Heart left ventricle (tissue), 16 donors: ENCODE measurements at regions not wholly inside any gene's neighbourhood (a gene's known extent, or its start where the extent isn't known, plus 50 kb on each side); places are given as distances from the start of the nearest gene placed in this dataset.

ENCODE experiments used
- ATAC-seq, 4 donors: fragments of 200-7000 bp; cut with Tn5 transposase; one replicate each; pipeline ENCODE4 v1.9.1; 2020 to 2022; ENCODE audit warnings: moderate library complexity in 4 of 4, mild to moderate bottlenecking in 3 of 4, moderate number of reproducible peaks in 1 of 4
- DNase-seq, 5 donors: peaks; one replicate each; pipeline ENCODE4 v3.0.0-alpha.2; 2020
- H3K27ac ChIP-seq, 12 donors: fragments of 200-600 bp; sonication (generic) in 4 of 12; one replicate each; pipeline versions ENCODE4 v1.5.0 to v1.8.0; 2016 to 2022; ENCODE audit warnings: mild to moderate bottlenecking in 2 of 12
- H3K27me3 ChIP-seq, 9 donors: fragments of 200-600 bp; sonication (generic) in 2 of 9; one replicate each; pipeline versions ENCODE4 v1.5.1 to v1.8.0; 2016 to 2022; ENCODE audit warnings: mild to moderate bottlenecking in 3 of 9
- H3K36me3 ChIP-seq, 9 donors: fragments of 200-600 bp; sonication (generic) in 2 of 9; one replicate each; pipeline versions ENCODE4 v1.5.0 to v1.8.0; 2018 to 2022; ENCODE audit warnings: mild to moderate bottlenecking in 2 of 9
- H3K4me1 ChIP-seq, 12 donors: fragments of 200-600 bp; sonication (generic) in 4 of 12; one replicate each; pipeline versions ENCODE4 v1.5.0 to v1.8.0; 2016 to 2022; ENCODE audit warnings: mild to moderate bottlenecking in 3 of 12
- H3K4me3 ChIP-seq, 12 donors: fragments of 200-600 bp; sonication (generic) in 4 of 12; one replicate each; pipeline versions ENCODE4 v1.5.0 to v1.8.0; 2017 to 2022; ENCODE audit warnings: mild to moderate bottlenecking in 9 of 12, moderate library complexity in 4 of 12
- H3K9me3 ChIP-seq, 12 donors: fragments of 200-600 bp; sonication (generic) in 4 of 12; one replicate each; pipeline versions ENCODE4 v1.5.0 to v1.8.0; 2016 to 2022; ENCODE audit warnings: mild to moderate bottlenecking in 1 of 12
- CTCF ChIP-seq, 12 donors: fragments of 200-600 bp; sonication (generic) in 4 of 12; IDR thresholded peaks; one replicate each; pipeline versions ENCODE4 v1.5.0 to v1.8.0; 2018 to 2022; ENCODE audit warnings: antibody characterized with exemption in 12 of 12, mild to moderate bottlenecking in 5 of 12
- POLR2A ChIP-seq, 2 donors: fragments of 450-650 bp; IDR thresholded peaks; one replicate each; pipeline ENCODE4 v1.6.1; 2017; ENCODE audit warnings: antibody characterized with exemption in 2 of 2, mild to moderate bottlenecking in 2 of 2, moderate library complexity in 2 of 2
- WGBS, 4 donors: extraction: QIAGEN DNeasy Blood & Tissue Kit in 2 of 4; methylation state at CpG; one replicate each; pipeline versions ENCODE4 v1.1.5 to v1.1.7; 2013 to 2018; 5-methylcytosine and 5-hydroxymethylcytosine counted together
- intact Hi-C, 10 donors: fragments of 100-400 bp; cut with DNase I; formaldehyde crosslinking; loops; one replicate each; pipeline versions ENCODE4 v1.11.1 to v1.14.2; 2022
- donor health status: ischemic (EF 13 %, LVEDD 7.1; RV severe dilation, severe dysfunction).
- donor health status: healthy with polysubstance abuse.
- donor health status: DM: no; HTN: yes; CAD: no.
- donor health status: DM: no; HTN: no; CAD: no.
- donor health status: ischemic (EF 25% LVEDD 6.9; RV normal size, moderate dysfunction).
- donor health status: ischemic (EF 25% LVEDD 5.7; RV mildly dilated, moderate dysfunction).
- donor health status: healthy.
- donor health status: DM: yes; HTN: yes; CAD: no.
- donor health status: ischemic (EF 35%, LVEDD 5.7; RV mildly dilated, moderate dysfunction).
- donor health status: nonischemic (EF 11% LVEDD 7.7; RV severe dilation, severe dysfunction).
- donor health status: DM: yes; HTN: yes; CAD: no.
- donor health status: PGD.
- donor health status: ischemic (EF 29% LVEDD 5.4; RV normal size, mild dysfunction).
- donor health status: nonischemic (EF 23%, LVEDD 6.1; RV moderate dilation, normal function).

GRCh38 chr2:40915651-40916050 lies 463.8 kb upstream of the SLC8A1 start:
- intact Hi-C loops, result no loop called here
- no peak for ATAC-seq

DNA sequence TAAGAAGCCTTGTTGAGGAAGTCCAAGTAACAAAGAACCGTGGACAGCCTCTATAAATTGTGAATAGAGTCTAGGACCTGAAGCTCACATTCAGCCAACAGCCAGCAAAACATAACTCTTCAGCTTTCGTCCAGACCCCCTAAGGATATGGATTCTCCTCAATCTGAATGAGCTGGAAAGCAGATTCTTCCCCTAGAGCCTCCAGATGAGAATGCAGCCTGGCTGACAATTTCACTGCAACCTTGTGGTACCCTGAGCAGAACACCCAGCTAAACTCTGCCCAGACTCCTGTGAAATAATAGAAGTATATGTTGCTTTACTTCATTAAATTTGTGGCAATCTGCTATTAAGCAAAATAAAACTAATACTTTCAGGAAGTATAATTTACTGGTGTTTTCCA lies 483.5 kb upstream of the SLC8A1 start:
- no peak for ATAC-seq
- WGBS, 4 donors, result 62 to 78% (median 71%) methylated on average over 2 of the region's 2 CpGs

More at GRCh38 chr2:40915651-40916050, 463.8 kb upstream of the SLC8A1 start:
- H3K4me1 ChIP-seq, result peaks cover 0 to 10% (median 0%) of the 10 kb centered on the region in 12 donors
- no peak overlapping the region for H3K27ac ChIP-seq
- TF ChIP-seq CTCF (IDR thresholded peaks at IDR 0.05) (no peak), POLR2A (IDR thresholded peaks at IDR 0.05) (no peak)
- H3K9me3 ChIP-seq, result peaks cover 0 to 7% (median 0%) of the 10 kb centered on the region in 12 donors
- H3K27me3 ChIP-seq, result no peaks in the 10 kb centered on the region
- no peaks in the 10 kb centered on the region for H3K36me3 ChIP-seq
- H3K4me3 ChIP-seq, result no peak overlapping the region
- DNase-seq, result no peak

GRCh38 chr2:40937284-40937683 lies 485.4 kb upstream of the SLC8A1 start:
- TF ChIP-seq POLR2A (IDR thresholded peaks at IDR 0.05) (no peak), CTCF (IDR thresholded peaks at IDR 0.05) (no peak)
- no peaks in the 10 kb centered on the region for H3K27me3 ChIP-seq
- 79 to 92% (median 90%) methylated on average over 3 of the region's 3 CpGs for WGBS, 4 donors
- DNase-seq, result no peak
- H3K4me3 ChIP-seq, result no peak overlapping the region
- no peak overlapping the region for H3K27ac ChIP-seq
- H3K4me1 ChIP-seq, result no peaks in the 10 kb centered on the region
- no peak for ATAC-seq
- H3K36me3 ChIP-seq, result no peaks in the 10 kb centered on the region
- peaks cover 0 to 20% (median 3%) of the 10 kb centered on the region in 12 donors for H3K9me3 ChIP-seq
- intact Hi-C loops, result no loop called here

More for the DNA sequence above, 483.5 kb upstream of the SLC8A1 start:
- Histone ChIP-seq H3K27ac (no peak overlapping the region), H3K9me3 (peaks cover 0 to 3% (median 0%) of the 10 kb centered on the region in 12 donors), H3K27me3 (no peaks in the 10 kb centered on the region), H3K36me3 (no peaks in the 10 kb centered on the region), H3K4me1 (no peaks in the 10 kb centered on the region), H3K4me3 (no peak overlapping the region)
- intact Hi-C loops, result no loop called here
- no peak for DNase-seq
- no peak for TF ChIP-seq POLR2A (IDR thresholded peaks at IDR 0.05)
- TF ChIP-seq CTCF (IDR thresholded peaks at IDR 0.05), result no peak

DNA sequence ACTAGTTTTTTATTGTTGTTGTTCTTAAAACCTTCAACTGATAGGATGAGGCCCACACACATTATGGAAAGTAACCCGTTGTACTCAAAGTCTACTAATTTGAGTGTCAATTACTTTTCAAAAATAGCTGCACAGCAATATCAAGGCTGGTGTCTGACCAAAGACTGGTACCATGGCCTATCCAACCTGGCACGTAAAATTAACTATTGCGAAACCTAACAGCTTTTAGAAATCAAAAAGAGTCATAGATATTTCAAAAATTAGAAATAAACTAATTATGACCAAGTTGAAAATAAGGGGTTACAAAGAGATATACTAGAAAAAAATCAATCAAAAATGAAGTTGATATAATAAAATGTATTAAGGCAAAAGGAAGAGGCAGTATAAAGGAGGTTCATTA lies 501.5 kb upstream of the SLC8A1 start:
- intact Hi-C loops, result no loop called here
- ATAC-seq (no peak), DNase-seq (no peak)
- Histone ChIP-seq H3K36me3 (no peaks in the 10 kb centered on the region), H3K4me3 (no peak overlapping the region), H3K27me3 (no peaks in the 10 kb centered on the region), H3K4me1 (no peaks in the 10 kb centered on the region), H3K27ac (no peak overlapping the region), H3K9me3 (peaks cover 0 to 3% (median 0%) of the 10 kb centered on the region in 12 donors)
- 87 to 98% (median 96%) methylated on average over 3 of the region's 3 CpGs for WGBS, 4 donors
- TF ChIP-seq POLR2A (IDR thresholded peaks at IDR 0.05) (no peak), CTCF (IDR thresholded peaks at IDR 0.05) (no peak)
